HG02759 (cell line): ENCODE measurements at regions not wholly inside any gene's neighbourhood (a gene's known extent, or its start where the extent isn't known, plus 50 kb on each side); places are given as distances from the start of the nearest gene placed in this dataset.
"Not testable (repeated sequence)": the region's sequence is repeated elsewhere in the genome, so short reads cannot be mapped to it uniquely, and the experiment has no call there.

ENCODE experiments used
- ATAC-seq: cut with Tn5 transposase; IDR thresholded peaks from one replicate; pipeline ENCODE4 v1.9.1; 2021; ENCODE audit warnings: mild to moderate bottlenecking, moderate library complexity; ENCODE audit not compliant: unreplicated experiment

DNA sequence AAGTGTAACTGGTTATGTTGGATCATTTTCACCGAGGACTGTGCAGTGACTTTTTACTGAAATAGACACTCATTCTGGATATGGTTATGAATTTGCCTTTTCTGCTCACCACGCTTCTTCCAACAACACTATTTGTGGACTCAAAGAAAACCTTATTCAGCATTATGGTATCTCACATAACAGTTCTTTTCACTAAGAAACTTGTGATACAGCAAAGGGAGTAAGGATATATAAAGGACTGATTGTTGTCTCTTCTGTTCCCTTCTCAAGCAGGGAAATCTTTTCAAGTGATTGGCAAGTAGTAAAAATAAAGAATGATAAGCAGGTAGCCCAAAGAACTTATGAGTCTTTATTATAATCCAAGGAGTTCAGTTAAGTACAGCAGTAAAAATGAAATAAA is 131.5 kb upstream of the SV2C start:
- ATAC-seq: no peak

DNA sequence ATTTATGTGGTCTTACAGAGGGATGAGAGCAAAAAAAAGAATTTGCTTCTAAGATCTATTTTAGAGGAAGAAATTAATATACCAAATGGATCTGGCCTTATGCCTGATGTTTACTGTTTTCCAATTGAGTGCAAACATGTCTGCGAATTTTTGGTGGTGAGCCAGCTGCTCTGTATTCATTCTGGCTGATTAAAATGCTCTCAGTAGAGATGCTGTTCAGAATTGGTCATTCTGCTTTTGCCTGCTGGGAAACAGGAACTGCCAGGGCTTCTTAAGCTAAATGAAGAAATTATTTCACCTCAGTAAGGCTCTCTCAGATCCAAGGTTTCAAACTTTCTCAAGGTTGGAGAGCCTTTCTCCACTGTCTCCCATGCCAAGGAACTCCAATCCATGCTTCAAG is 132.0 kb upstream of the SV2C start:
- ATAC-seq: no peak

DNA sequence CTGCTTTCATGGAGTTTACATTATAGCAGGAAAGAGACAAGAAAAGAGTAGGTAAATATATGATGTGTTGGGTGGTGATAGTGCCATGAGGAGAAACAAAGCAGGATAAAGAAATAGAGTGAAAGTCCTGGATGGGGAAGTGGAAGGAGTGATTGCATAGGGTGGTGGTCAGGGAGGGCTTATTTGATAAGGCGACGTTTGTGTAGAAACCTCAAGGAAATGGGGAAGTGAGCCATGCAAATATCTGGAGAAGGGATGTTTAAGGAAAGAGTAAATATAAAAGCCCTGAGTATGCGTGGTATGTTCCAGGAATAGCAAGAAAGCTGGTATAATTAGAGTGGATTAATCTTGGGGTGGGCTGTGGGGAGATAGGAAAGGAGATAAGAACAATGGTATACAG is 134.7 kb upstream of the SV2C start:
- no peak for ATAC-seq

DNA sequence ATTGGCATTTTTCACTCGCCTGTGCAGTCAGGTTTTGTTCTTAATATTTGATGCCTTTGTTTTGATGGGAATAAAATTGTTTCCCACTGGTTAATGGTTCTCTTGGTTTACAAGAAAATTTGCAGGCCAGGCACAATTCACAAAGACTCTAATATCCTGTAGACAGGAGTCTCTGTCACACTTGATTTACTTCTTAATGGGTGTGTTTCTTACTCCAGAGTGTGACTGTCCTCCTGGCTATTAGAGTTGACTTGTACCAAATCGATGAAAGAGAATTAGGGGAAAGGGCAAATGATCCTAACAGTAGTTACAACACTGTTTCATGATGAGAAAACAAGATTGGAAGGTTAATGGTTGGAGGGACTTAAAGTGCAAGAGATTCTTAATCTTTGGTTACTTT is 142.8 kb upstream of the SV2C start:
- ATAC-seq: no peak

DNA sequence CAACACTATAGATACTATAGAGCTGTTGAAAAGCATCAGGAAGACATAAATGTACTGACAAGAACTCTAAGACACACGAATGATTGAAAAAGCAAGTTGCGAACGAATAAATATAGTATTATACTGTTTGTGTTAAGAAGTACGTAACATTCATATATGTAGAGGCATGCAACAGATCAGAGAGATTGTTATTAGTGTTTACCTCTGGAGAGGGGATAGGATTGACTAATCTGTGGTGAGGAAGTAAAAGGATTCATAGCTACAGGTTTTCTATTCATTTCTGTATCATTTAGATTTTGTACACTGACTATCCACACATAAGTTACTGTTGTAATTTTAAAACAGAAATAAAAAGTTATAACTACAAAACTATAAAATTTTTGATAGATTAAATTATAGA is 147.6 kb upstream of the SV2C start:
- ATAC-seq: no peak

DNA sequence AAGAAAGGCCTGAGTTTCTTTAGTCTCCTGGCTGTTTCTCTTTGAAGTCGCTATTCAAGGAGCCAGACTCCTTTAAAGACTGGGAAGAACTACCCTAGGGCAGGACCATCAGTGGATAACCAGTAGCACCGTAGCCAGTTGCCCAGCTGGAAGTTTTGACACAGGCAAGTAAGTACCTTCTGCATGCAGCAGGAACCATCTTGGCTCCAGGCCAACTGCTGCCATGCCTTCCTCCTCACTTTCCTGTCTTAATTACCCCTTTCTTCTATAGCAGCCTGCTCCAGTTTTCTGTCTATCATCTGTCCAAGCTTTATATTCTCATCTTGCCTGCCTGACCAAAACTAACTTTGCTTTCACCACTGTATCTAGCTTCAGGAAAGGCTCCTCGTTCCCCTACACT is 149.7 kb upstream of the SV2C start:
- no peak for ATAC-seq

DNA sequence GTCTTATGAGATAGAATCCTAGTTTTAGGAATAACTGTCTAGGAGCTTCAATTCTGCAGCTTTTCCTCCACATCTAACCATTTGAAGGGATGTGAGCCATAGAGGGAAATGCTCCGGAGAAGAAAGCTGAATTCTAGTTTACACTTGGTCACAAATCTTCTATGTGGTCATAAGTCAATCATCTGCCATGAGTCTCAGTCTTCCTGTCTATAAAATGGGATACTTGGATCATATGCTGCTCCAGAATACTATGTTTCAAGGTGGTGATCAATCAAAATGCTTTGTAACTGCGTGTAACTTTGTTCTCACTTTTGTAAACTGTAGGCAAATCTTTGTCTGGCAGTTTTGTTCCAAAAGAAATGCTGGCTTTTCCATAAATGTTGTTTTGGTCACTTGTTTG is 152.0 kb upstream of the SV2C start:
- no peak for ATAC-seq

DNA sequence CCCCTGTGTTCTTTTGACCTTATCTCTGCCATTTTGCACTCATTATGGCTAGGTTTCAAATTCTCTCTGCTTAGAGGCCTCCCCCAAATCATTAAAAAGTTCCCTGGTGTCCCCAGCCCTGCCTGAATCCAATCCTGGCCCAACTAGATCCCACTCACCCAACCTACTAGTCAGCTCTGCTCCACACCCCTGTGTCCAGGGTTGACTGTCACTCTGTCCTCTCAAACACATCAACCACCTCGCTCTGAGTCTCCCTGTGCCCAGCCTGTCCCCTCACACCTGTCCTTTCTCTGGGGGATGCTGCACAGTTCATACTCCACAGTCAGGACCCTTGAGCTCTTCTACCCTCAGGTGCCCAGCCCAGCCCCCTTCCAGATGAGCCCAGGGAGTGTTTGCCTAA is 154.2 kb upstream of the SV2C start:
- ATAC-seq: no peak

DNA sequence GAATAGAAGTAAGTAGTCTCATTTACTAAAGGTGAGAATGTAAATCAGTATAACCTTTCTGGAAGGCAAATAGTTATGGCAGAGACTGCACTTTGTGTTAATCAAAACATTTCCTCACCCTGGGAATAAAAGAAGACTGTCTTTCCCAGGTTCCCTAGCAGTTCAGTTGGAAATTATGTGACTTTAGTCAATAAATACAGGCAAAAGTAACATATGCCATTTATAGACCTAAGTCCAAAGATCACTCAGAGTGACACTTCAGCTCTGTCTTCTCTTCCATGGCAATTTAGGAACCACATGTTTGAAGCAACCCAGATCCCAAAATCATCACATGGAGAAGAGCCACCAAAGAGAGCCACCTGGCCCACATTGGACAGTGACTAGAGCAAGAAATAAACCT is 160.7 kb upstream of the SV2C start:
- ATAC-seq: no peak

DNA sequence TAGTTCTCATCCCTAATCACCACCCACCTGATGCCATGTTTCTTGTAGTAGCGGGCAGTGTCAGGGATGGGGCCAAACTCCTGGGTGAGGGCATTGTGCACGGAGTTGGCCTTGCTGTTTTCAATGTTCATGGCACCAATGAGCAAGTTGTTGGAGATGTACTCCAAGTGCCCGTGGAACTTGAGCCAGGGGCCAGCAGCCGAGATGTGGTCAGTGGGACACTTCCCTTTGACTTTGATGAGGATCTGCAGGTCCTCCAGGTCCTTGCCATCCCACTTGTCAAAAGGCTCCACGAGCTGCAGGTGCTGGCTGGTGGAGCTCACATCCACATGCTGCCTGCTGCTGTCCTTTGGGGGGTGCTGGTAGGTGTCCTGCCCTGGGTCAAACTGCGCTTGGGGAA is 162.2 kb upstream of the SV2C start:
- ATAC-seq: no peak

DNA sequence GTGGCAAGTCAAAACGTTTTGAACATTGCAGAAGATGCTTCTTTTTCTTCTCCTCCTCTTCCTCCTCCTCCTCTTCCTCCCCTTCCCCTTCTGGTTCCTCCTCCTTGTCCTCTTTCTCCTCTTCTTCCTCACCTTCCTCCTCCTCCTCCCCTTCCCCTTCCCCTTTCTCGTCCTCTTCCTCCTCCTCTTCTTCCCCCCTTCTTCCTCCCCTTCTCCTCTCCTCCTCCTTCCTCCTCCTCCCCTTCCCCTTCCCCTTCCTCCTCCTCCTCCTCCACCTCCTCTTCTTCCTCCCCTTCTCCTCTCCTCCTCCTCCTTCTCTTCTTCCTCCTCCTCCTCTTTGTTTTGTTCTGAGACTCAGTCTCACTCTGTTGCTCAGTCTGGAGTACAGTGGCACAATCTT is 167.0 kb upstream of the SV2C start:
- no peak for ATAC-seq

DNA sequence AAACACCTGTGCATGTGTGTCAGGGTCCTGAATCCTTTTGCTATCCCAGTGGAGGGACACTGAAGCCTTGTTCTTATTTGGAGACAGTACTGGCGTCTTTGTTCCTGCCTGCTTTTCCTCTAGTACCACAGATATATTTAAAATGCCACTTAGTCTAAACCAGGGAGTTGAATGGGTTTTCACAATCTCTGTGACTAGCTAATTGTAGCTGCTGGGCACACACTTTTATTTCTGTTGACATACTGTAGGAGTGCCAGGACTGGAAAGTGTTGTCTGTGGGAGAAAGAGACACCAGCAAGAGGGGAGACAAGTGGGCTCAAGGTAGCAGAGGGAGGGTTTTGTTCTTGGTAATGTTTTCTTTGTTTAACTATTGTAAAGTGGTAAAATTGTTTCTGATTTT is 174.0 kb upstream of the SV2C start:
- ATAC-seq: no peak

DNA sequence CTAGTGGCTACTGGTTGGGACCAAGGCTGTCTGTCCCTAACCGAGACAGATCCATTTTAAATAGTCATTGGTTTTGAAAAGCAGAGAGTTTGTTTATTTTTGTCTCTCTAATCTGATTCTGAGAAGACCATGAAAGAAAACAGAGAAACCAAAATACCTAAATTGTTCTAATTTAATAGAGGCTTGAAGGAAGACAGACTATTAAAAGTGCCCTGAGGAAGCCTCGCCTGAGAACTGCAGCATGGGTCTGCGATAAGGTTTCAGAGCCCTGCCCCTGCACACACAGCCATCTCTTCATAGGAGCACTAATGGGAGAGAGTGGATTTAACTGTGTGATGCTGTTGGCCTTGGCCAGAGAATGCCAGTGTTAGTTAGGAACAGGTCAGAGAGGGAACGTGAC is 175.5 kb upstream of the SV2C start:
- no peak for ATAC-seq

DNA sequence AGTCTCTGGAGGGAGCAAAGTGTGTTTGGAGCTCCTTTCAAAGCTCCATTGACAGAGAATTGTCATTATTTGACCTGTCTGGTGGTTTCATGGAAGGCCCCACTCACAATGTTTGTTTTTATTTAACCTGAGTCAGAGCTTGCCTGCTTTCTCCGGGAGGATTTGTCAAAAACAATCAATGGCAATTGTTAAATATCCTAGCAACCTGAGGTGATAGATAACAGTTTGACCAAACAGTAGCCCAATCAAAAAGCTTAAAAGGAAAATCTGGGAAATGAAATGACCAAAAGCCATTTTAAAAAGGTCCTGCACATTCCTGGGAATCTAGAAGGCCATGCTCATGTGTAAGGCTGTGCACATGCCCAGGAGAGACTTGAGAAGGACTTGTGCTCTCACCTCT is 177.2 kb upstream of the POC5 start:
- no peak for ATAC-seq

DNA sequence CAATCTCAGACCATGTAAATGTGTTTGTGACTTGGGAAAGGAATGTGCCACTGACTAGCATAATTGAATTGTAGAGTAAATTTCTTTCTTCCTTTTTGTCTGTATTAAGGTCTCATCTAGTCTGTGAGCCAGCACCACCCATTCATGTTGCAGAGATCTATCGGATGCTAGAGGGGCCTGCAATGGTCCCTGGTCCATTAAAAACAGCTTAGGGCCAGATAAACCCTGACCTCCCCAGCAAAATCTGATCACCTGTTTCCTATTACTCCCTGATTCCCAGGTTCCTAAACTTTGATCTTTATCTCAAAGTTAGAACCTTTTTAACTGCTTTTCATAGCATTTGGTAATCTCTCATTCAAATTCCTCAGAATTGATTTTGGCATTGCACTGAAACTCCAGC is 174.5 kb upstream of the POC5 start:
- ATAC-seq: no peak

DNA sequence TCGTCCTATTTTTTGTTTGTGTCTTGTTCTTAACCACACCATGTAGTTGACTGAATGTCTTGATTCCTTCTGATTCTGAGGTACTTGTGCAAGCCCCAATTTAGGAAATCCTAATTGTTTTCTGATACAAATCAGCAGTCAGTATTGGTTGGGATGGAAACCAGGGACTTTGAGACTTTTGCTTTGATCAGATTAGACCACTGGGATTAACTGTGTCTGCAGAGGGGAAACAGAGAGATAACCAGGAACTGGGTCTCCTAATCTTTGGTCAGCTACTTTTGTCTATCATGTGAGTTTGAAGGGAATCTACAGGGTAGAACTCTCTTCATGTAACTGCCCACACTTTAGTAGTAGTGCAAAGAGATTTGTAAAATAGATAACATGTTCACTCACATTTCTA is 173.8 kb upstream of the POC5 start:
- no peak for ATAC-seq

DNA sequence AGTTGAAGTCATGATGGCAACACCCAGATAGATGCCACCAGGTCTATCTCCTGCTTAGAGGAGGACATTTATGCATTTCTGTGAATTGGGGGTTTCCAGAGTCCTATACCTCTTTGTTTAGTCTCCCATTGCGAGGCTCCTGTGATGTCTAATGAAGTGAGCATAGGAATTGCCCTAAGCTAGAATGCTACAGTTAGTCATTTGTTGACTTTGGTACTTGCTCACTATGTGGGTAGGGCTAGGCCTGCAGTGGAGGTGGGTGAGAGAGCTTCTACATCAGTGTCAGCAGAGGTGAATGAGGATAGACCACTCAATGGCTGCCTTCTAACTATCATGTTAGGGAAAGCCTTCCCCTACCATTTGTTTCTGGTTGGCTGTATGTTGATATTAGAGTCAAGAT is 173.3 kb upstream of the POC5 start:
- no peak for ATAC-seq

DNA sequence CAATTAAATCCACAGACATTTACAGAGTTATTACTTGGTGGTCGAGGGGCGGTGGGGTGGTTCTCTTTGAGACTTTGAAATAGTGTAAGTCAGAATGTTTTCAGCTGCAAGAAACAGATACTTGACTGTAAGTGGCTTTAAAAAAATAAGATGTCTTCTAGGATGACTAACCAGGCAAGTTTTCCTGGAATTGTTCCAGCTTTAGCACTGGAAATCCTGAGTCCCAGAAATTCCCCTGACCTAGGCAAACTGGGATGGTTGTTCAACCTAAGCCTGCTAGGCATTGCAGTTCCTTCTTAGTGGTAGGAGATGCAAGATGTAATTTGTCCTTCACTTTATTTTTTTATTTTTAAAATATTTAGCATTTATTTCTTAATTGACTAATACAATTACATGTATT is 169.5 kb upstream of the POC5 start:
- ATAC-seq: no peak

DNA sequence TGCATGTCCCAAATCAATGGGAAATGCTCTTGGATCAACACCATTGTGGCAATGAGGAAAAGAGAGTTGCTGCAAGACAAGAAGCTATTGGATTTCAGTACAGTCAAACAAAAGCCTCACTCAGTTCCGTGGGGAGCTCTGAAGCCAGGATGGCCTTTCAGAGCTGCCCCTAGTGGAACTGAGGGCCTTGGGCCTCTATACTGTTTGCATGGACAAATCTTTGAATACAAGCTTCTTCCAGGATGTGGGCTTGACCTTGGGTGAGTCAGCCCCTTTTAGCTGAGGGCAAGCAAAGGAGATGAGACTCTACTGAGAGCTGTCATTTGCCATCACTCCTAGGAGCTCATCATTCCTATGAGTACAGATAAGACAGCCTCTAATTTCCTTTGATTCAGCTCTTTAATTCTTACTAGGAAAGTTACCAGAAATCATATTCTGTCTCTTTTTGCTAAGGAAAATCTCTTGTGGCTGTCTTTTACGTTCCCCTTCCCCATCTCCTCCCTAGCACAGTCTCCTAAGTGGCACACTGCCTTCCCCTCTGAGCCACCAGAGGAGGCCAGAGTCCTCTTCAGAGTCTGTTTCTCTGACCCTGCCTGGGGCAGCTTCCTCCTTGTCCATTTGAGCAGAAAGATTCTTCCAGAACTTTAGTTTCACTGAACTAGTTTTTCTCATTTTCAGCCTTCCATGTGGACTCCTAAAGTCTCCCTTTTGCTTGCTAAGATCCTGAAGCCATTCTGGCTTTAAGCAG is 168.8 kb upstream of the POC5 start:
- ATAC-seq: no peak

DNA sequence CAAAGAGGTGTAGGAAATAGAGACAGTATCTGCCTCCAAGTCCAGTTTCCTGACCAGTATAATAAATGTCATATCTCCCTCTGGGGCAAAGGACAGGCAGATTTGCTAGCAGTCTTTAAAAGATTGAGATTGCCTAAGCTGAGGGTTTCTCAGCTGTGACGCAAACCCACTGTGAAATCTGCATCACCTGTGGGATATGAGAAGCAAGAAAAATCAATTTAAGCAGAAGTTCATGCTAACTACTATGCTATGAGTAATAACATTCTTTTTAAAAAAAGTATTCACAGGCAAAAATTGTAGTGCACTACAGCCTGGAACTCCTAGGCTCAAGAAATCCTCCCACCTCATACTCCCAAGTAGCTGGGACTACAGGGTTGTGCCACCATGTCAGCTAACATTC is 168.1 kb upstream of the POC5 start:
- ATAC-seq: no peak

DNA sequence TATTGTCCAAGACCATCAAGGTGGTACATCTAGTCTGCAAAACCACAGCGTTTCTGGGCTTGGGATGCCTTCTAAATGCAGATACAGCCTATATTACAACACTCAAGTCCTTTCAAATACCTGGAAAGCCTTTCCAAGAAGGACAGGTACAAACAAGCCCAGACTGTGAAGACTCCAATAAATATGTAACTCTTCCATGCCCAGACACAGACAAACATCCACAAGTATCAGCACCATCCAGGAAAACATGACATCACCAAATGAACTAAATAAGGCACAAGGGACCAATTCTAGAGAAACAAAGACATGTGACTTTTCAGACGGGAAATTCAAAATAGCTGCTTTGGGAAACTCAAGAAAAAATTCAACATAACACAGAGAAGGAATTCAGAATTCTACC is 152.7 kb upstream of the POC5 start:
- no peak for ATAC-seq

DNA sequence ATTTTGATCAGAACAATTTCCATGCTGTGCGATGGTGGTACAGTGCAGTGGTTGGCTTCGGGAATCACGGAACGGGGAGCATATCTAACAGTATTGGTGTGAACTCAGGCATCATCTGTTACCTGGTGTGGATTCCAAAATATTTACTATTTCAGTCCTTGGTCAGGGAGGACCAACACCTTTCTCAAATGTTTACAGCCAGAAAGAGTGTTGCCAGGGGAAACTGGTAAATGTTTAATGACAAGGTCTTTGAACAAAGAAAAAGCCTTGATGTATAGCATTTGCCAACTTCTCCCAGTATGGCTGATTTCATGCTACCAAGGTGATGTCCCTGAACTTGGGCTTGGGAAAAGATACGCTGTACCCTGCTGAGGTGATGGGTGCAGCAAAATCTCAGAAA is 145.6 kb upstream of the POC5 start:
- ATAC-seq: no peak

DNA sequence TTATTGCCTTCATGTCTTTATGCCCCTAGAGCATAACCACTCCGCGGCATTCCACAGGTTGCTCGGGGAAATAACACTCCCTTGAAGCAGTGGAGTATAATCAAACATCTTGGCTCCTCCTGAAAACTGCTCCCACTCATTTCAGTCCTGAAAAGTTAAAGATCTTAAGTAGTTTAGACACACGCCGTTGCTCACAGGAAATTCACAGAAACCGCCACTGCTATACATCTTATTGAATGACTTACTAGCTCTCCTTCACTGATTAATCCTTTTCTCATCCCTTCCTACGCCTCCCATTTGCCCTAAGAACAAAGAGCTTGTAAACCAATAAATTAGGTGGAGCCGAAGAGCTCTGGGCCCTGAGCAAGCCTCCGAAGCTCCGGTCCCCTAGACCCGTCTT is 142.4 kb upstream of the POC5 start:
- not testable (repeated sequence) for ATAC-seq

DNA sequence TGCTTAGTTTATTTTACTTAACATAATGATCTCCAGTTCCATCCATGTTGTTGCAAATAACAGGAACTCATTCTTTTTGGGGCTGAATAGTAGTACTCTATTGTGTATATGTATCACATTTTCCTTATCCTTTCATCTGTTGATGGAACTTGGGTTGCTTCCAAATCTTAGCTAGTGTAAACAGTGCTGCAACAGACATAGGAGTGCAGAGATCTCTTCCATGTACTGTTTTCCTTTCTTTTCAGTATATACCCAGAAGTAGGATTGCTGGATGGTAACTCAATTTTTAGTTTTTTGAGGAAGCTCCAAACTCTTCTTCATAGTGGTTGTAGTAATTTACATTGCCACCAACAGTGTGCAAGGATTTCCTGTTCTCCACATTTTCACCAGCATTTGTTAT is 138.8 kb upstream of the POC5 start:
- no peak for ATAC-seq
